Lower leg skin (tissue), 4 donors: ENCODE measurements at regions not wholly inside any gene's neighbourhood (a gene's known extent, or its start where the extent isn't known, plus 50 kb on each side); places are given as distances from the start of the nearest gene placed in this dataset.

Experiments used
- DNase-seq, 2 donors: peaks; one replicate each; pipeline ENCODE4 v3.0.0-alpha.2; 2019; ENCODE audit warnings: low spot score in 2 of 2
- H3K4me3 ChIP-seq: fragments of 200-600 bp; sonication (generic); 2 replicates; pipeline ENCODE4 v1.5.1; 2017; ENCODE audit warnings: mild to moderate bottlenecking, low read depth; ENCODE audit not compliant: poor library complexity, severe bottlenecking
- POLR2A ChIP-seq, 2 donors: fragments of 450-650 bp; IDR thresholded peaks; one replicate each; pipeline ENCODE4 v1.6.1; 2016 to 2017; ENCODE audit warnings: antibody characterized with exemption in 2 of 2, mild to moderate bottlenecking in 1 of 2, moderate library complexity in 1 of 2
- WGBS, 2 donors: methylation state at CpG; one replicate each; pipeline ENCODE4 v1.1.5; 2018; 5-methylcytosine and 5-hydroxymethylcytosine counted together
- intact Hi-C: fragments of 100-400 bp; cut with DNase I; formaldehyde crosslinking; loops from one replicate; pipeline ENCODE4 v1.15.0; 2023; ENCODE audit warnings: low total_unique reads
- TF ChIP-seq, protein P1 (sequence below), 3 donors: fragments of 450-650 bp; IDR thresholded peaks; one replicate each; pipeline ENCODE4 v1.5.1; 2016; ENCODE audit warnings: antibody characterized with exemption in 3 of 3, mild to moderate bottlenecking in 3 of 3, moderate library complexity in 2 of 3

DNA sequence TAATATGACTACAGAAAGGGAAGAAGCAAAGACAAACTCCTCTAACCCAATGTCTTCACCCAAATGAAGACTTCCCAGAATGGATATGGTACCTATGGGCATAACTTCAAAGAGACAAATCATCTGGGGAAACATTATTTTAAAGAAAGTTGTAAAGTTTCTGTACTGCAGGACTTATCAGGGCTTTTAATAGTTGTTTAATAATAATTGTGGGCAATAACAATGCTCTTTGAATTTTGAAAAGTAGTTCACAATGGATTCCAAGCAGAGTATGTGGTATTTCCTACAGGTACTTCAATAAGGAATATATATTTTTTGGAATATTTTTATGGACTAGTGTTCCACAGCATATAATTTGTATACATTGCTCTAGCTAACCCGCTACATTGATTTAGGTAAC is 503.1 kb downstream of the MCTP2 start:
- 48 to 100% methylated on average over 1 of the region's 1 CpG for WGBS, 2 donors
- TF ChIP-seq, protein P1, sequence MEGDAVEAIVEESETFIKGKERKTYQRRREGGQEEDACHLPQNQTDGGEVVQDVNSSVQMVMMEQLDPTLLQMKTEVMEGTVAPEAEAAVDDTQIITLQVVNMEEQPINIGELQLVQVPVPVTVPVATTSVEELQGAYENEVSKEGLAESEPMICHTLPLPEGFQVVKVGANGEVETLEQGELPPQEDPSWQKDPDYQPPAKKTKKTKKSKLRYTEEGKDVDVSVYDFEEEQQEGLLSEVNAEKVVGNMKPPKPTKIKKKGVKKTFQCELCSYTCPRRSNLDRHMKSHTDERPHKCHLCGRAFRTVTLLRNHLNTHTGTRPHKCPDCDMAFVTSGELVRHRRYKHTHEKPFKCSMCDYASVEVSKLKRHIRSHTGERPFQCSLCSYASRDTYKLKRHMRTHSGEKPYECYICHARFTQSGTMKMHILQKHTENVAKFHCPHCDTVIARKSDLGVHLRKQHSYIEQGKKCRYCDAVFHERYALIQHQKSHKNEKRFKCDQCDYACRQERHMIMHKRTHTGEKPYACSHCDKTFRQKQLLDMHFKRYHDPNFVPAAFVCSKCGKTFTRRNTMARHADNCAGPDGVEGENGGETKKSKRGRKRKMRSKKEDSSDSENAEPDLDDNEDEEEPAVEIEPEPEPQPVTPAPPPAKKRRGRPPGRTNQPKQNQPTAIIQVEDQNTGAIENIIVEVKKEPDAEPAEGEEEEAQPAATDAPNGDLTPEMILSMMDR (IDR thresholded peaks at IDR 0.05): no peak
- no peak for TF ChIP-seq POLR2A (IDR thresholded peaks at IDR 0.05)
- no peak for DNase-seq
- intact Hi-C loops: no loop called here
- no peak overlapping the region for H3K4me3 ChIP-seq

DNA sequence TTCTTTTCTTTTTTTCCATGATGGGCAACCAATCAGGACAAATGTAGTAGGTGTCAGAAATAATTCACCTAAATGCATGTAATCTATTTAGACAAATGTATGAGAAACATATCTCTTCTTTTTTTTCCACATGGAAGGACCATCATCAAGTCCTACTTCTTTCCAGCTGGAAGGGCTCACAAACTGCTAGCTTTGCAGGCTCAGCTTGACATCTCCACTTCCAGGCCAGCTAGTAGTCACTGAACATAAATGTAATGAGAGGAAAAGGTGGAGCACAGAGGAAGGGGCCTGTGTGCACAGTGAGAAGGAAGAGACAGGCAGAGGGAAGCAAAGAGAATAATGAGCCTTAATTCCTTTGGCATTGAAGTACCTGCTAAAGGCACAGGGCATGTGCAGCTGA is 504.9 kb downstream of the MCTP2 start:
- TF ChIP-seq, protein P1 (IDR thresholded peaks at IDR 0.05): no peak
- TF ChIP-seq POLR2A (IDR thresholded peaks at IDR 0.05): no peak
- intact Hi-C loops: no loop called here
- no peak for DNase-seq
- H3K4me3 ChIP-seq: no peak overlapping the region

GRCh38 chr15:94739639-94740038 is 508.3 kb downstream of the MCTP2 start:
- intact Hi-C loops: no loop called here

GRCh38 chr15:94740469-94740868 is 509.1 kb downstream of the MCTP2 start:
- TF ChIP-seq POLR2A (IDR thresholded peaks at IDR 0.05): no peak
- TF ChIP-seq, protein P1 (IDR thresholded peaks at IDR 0.05): no peak
- no peak overlapping the region for H3K4me3 ChIP-seq
- DNase-seq: no peak
- WGBS, 2 donors: 81 to 82% methylated on average over 2 of the region's 2 CpGs
- intact Hi-C loops: no loop called here

More at GRCh38 chr15:94739639-94740038, 508.3 kb downstream of the MCTP2 start:
- no peak overlapping the region for H3K4me3 ChIP-seq
- TF ChIP-seq, protein P1 (IDR thresholded peaks at IDR 0.05): no peak
- no peak for TF ChIP-seq POLR2A (IDR thresholded peaks at IDR 0.05)
- WGBS, 2 donors: 88 to 92% methylated on average over 3 of the region's 3 CpGs
- DNase-seq: no peak

- TF ChIP-seq, protein P1 (IDR thresholded peaks at IDR 0.05): no peak
- no peak for TF ChIP-seq POLR2A (IDR thresholded peaks at IDR 0.05)
- 20 to 21% methylated on average over 11 of the region's 11 CpGs for WGBS, 2 donors
- no peak for DNase-seq
- no peak overlapping the region for H3K4me3 ChIP-seq
- intact Hi-C loops: no loop called here
Observed at GRCh38 chr15:94743668-94744067, 512.3 kb downstream of the MCTP2 start.

DNA sequence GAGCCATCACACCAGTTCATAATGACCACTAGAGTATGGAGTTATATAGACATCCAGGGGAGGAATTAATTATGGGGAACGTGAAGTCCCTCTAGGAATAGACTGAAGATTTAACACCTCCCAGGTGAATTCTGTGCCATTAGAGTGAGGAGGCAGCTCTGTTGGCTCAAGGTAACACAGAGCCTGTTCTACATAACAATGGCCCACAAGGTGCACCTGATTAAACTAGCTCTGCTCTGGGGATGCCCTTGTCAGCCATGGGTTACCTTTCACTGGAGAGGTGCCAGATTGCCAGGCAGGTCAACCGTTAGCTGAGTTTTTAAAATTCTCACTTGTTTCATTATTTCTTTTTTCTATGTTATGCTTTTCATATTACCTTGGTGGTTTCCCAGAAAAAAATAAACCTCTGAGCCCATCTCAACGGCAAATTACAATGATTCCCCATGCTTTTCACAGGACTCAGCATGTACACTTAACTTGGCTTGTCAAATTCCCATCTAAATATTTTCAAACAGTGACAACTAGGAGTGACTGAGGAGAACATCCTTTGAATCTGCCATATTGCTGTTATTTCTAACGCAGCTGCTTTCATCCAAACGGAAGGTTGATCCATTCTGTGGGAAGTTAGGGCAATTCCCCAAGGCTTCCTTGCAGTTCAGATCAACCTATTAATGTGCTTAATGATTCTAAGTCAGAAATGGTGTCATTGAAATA is 512.9 kb downstream of the MCTP2 start:
- 55 to 58% methylated on average over 5 of the region's 5 CpGs for WGBS, 2 donors
- no peak overlapping the region for H3K4me3 ChIP-seq
- intact Hi-C loops: no loop called here
- TF ChIP-seq, protein P1 (IDR thresholded peaks at IDR 0.05): no peak
- TF ChIP-seq POLR2A (IDR thresholded peaks at IDR 0.05): no peak
- no peak for DNase-seq
